ENCODE measurements at regions not wholly inside any gene's neighbourhood (a gene's known extent, or its start where the extent isn't known, plus 50 kb on each side); places are given as distances from the start of the nearest gene placed in this dataset.

GRCh38 chr6:168228676-168229367, 90.8 kb downstream of the DACT2 start:
- no peak for DNase-seq (ENCODE audit: extremely low read depth, low read depth)

GRCh38 chr6:168227840-168228239, 91.7 kb downstream of the DACT2 start:
- DNase-seq (ENCODE audit: extremely low read depth, low read depth): no peak

- DNase-seq (ENCODE audit: extremely low read depth, low read depth): no peak
Observed at GRCh38 chr6:168226902-168227318, 92.7 kb downstream of the DACT2 start.

GRCh38 chr6:168226061-168226752, 93.4 kb downstream of the DACT2 start:
- DNase-seq (ENCODE audit: extremely low read depth, low read depth): no peak

GRCh38 chr6:168225471-168225911, 94.1 kb downstream of the DACT2 start:
- DNase-seq (ENCODE audit: extremely low read depth, low read depth): no peak

DNA sequence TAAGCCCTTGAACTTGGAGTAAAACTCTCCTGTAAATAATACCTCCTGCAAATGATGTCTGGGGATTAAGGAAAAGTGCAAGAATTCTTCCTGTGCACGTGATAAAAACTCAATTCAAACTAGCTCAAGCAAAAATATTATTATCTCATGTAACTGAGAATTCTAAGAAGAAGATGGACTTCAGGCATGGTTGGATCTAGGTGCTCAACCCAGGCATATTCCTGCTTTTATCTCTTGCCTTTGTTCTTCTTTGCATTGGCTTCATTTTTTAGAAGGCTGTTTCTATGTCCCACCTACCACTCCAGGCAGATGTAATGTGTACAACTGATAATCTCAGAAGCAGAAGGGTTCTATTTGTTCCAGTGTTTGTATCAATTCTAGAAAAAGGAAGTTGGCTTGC, 95.8 kb downstream of the DACT2 start:
- no peak for DNase-seq (ENCODE audit: extremely low read depth, low read depth)

GRCh38 chr6:168223150-168223549, 96.4 kb downstream of the DACT2 start:
- no peak for DNase-seq (ENCODE audit: extremely low read depth, low read depth)

DNA sequence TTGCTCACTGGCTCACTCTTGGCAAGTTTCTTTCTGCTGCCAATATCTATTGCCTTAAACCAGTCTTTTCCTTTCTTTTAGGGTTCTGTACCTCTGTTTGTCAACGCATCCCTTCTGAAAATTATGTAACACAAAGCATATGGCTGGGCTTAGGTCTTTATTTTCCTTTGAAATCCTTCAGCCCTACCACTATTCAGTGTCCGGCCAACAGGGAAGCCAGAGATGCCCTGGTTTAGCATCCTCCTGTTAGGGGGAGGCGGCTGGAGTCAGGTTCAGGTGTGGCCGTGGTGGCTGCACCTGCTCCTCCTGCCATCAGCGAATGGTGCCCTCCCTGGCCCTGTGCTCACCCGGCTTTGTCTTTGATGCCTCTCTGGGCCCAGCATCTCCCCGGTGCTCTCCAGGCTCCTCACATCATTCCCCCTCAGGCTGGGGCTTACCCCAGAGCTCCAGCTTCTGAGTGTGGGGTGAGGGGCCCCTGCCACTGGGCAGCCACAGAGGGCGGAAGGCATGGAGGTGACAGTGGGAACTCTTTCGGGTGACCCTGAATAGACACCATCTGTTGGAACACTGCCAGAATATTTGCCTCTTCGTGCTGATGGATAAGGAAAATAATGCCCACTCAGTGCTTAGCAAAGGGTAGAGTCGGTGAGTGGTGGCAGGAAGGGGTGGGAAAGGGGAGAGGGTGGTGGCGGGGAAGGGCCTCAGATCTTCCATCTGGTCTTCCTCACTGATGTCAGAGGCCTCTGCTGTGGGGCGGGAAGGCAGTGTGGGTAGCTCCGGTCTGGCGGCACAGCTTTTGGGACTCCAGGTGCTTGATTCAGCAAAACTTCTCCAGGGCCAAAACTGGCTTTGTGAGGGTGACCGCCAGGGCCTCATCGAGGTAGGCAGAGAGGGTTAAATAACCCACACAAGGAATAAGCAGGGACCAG, 97.2 kb downstream of the DACT2 start:
- DNase-seq (ENCODE audit: extremely low read depth, low read depth): no peak

- no peak for DNase-seq (ENCODE audit: extremely low read depth, low read depth)
Observed at GRCh38 chr6:168221497-168222079, 98.0 kb downstream of the DACT2 start.

DNA sequence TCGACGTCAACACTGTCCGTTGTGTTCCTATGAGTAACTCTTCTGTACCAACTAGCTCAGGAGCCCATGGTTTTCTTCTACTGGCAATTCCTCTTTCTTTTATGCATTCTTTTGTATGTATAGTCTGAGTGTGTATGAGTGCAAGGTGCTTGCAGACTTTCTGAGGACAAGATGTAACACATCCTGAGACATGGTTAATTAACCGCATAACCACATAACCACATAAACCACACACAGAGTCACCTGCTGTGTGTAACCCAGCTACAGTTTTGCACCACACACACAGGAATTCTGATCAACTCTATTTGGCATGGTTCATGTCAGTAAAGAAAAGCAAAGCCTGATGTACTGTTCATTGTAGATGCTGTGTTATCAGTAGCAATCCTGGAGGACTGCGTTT, 98.6 kb downstream of the DACT2 start:
- DNase-seq (ENCODE audit: extremely low read depth, low read depth): no peak

GRCh38 chr6:168219804-168220203, 99.8 kb downstream of the DACT2 start:
- no peak for DNase-seq (ENCODE audit: extremely low read depth, low read depth)

DNA sequence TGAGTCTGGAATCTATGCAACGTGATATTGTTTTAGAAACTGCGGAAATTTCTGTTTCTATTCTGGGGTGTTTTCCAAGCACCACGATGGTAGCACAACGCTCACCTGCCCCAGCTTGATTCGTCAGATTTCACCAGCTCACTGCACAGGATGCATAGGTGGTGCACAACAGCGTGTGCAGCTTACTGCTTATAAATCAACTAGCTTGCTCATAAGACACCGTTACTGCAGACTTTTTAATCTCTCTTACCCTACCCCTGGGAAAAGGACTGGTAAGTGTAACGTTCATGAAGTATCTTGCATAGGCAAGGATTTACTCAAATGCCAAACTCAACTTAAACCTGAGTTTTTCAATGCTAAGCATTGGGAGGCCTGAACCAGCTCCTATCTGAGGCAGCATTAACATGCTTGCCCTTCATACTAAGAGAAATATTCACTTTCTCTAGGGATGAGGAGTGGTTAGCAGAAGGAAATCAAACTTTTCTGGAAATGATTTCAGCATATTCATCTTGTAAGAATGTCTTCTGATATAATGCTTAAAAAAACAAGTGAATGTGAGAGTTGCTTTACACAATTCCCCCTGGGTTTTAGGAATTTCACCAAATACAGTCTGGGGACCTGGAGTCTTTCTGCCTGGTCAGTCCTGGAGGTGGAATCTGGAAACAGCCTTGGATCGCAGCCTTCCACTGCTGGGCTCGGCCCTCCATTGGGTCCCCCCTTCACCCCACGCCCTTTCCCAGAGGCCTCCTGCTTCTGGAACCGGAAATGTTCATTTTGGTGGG, 100.6 kb downstream of the DACT2 start:
- DNase-seq (ENCODE audit: extremely low read depth, low read depth): no peak

DNA sequence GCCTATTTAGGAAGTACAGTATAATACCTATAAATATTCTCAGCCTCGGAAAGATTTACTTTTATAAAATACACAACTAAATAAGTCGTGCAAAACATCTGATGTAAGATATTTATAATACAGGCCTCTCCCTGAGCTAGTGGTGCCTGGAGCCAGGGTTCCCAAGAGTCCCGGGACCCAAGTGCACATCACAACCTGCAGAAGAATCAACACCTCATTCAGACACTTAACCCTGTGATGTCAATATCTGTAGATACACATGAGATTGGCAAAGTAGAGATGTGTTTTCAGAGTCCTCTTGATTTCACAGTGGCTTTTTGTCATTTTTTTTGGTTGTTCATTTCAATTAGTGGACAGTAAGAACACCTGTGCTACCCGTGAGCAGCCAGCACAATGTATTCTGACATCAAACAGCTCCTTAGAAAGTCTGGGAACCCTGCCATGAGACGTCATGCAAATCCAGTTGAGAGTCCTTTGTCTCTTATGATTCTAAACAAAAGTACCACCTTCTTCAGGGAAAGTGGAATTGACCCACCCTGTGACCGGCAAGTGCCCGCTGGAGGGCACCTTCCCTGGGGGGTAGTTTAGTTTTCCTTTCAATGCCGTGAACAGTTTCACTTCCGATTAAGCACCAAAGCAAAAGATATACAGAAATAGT, 101.6 kb downstream of the DACT2 start:
- no peak for DNase-seq (ENCODE audit: extremely low read depth, low read depth)

- DNase-seq (ENCODE audit: extremely low read depth, low read depth): no peak
Observed at GRCh38 chr6:168217216-168217879, 102.2 kb downstream of the DACT2 start.

GRCh38 chr6:168216751-168217191, 102.8 kb downstream of the DACT2 start:
- no peak for DNase-seq (ENCODE audit: extremely low read depth, low read depth)

GRCh38 chr6:168216117-168216516, 103.5 kb downstream of the DACT2 start:
- no peak for DNase-seq (ENCODE audit: extremely low read depth, low read depth)

DNA sequence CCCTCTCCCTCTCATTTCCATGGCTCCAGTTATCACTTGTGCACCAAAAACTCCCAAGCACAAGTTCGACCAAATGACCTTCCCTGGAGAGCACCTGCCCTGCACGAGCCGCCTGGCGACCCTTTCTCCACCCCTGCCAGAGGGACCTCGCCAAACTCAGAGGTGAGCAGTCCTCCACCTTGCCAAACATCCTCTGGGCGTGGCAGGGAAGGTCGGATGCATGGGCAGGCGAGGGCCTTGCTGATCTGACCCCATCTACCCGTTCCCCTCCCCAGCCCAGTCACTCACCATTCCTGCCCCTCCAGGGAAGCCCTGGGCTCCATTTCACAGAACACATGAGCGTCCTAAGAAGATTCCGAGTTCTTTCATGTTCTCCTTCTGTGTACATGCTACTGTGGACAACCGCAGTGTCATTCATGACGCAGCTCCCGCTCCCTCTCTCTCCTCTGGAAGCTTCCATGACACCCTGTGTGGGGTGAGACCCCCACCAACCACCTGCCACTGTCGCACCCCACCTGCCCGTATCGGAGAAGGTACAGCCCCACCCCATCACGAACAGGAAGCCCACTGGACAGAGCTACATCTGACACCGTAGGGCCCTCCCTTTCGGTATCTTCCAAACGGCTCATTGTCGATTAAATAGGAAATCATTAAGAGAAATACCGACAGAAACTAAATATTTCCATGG, 104.3 kb downstream of the DACT2 start:
- DNase-seq (ENCODE audit: extremely low read depth, low read depth): no peak

DNA sequence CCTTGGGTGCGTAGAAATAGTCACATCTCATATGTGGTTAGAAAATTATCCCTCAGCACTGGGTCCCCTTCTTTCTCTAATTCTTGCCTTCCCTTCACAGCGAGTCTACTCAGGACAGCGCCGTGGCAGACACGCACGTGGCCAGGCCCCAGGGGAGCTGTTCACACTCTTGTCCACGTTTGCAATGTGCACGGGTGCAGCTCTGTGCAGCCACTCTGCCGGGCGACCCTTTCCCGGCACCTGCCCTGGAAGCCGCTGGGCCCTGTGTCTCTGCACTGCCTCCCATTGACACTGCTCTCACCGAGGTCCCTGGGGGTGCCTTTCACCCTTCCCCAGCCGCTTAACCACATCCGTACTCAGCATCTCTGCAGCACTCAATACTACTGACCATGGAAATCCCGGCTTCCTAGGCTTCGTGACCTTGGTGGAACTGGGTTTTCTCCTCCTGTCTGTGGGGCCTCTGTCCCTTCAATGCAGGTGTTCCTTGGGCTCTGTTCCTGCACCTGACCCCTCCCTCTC, 104.9 kb downstream of the DACT2 start:
- no peak for DNase-seq (ENCODE audit: extremely low read depth, low read depth)

Data from NCI-H460 (cell line).